ENCODE measurements at regions not wholly inside any gene's neighbourhood (a gene's known extent, or its start where the extent isn't known, plus 50 kb on each side); places are given as distances from the start of the nearest gene placed in this dataset.

DNA sequence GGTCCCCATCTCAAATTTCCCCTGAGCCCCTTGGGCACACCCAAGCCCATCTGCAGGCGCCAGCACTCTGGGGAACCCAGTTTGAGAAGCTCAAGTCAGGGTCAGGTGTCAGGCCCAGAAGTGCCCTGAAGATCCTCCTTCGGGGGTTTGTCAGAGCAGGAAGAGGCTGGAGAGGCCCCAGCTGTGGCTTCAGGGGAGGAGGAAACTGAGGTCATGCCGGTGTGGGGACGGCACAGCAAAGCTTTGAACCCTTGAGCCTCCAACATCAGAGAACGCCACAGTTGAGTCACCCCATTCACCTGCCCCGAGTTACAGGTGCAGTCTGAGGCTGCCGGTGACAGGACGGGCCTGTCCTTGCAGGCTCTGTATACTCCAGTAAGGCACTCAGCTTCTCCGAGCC is 140.2 kb upstream of the CIBAR2 start:
- Histone ChIP-seq H3K4me3 (no peak overlapping the region), H3K36me3 (no peaks in the 10 kb centered on the region), H3K4me1 (peaks cover 0 to 10% of the 10 kb centered on the region in 2 donors), H3K27me3 (no peaks in the 10 kb centered on the region), H3K27ac (no peak overlapping the region), H3K9me3 (no peaks in the 10 kb centered on the region)
- in situ Hi-C loops (cut with MboI; ENCODE audit: low sequenced_read_pairs in 4 of 4) = loop anchor here in 1 of 4 donors (25.0 kb wide), 1 partner anchor 460 kb away; no protein-coding TSS in a partner anchor
- TF ChIP-seq POLR2A (IDR thresholded peaks at IDR 0.05) = no peak
- TF ChIP-seq, protein P1, sequence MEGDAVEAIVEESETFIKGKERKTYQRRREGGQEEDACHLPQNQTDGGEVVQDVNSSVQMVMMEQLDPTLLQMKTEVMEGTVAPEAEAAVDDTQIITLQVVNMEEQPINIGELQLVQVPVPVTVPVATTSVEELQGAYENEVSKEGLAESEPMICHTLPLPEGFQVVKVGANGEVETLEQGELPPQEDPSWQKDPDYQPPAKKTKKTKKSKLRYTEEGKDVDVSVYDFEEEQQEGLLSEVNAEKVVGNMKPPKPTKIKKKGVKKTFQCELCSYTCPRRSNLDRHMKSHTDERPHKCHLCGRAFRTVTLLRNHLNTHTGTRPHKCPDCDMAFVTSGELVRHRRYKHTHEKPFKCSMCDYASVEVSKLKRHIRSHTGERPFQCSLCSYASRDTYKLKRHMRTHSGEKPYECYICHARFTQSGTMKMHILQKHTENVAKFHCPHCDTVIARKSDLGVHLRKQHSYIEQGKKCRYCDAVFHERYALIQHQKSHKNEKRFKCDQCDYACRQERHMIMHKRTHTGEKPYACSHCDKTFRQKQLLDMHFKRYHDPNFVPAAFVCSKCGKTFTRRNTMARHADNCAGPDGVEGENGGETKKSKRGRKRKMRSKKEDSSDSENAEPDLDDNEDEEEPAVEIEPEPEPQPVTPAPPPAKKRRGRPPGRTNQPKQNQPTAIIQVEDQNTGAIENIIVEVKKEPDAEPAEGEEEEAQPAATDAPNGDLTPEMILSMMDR (IDR thresholded peaks at IDR 0.05 in 4 of 5, conservative IDR thresholded peaks at IDR 0.05 in 1 of 5) = no peak
- ATAC-seq = no peak
- no peak for DNase-seq
- intact Hi-C loops (cut with DNase I; ENCODE audit: low total_unique reads) = no loop called here

DNA sequence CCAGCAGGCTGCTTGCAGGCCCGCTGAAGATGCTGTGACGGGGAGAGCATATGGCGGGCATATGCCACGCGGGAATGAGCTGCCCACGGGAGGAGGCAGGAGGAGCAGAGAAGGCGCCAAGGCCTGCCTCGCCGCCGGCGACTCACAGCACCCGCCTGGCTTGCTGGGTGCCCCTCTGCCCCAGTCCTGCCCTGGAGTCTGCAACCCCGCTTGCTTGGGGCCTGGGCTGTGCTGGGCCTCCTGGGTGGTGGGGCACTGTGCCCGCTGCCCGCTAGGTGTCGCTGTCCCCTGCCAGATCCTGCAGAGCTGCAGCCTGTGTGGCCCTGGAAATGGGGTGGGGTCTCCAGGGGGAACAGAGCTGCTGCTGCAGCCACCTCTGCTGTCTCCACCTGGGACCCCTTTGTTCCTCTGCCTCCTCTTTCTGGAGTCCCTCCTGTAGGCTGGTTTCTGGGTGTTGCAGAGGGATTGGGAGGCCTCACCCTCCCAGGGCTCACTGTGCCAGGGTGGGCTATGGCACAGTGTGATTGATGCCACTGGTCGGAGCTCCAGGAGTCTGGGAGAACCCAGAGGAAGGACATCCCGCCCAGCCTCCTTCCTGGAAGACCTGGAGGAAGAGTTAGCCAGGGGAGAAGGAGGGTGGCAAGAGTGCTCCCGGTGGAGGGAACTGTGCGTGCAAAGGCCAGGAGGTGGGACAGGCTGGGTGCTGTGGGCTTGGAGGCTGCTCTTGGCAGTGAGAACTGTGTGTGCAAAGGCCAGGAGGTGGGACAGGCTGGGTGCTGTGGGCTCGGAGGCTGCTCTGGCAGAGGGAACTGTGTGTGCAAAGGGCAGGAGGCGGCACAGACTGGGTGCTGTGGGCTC is 141.0 kb upstream of the CIBAR2 start:
- peak in 1 of 2 donors; percentile 24 for DNase-seq
- in situ Hi-C loops (cut with MboI; ENCODE audit: low sequenced_read_pairs in 4 of 4) = loop anchor here in 1 of 4 donors (25.0 kb wide), 1 partner anchor 459 kb away; no protein-coding TSS in a partner anchor
- intact Hi-C loops (cut with DNase I; ENCODE audit: low total_unique reads) = no loop called here

GRCh38 chr16:85254051-85254450 is 141.8 kb upstream of the CIBAR2 start:
- Histone ChIP-seq H3K4me3 (no peak overlapping the region), H3K9me3 (no peaks in the 10 kb centered on the region), H3K4me1 (peaks cover 0 to 8% of the 10 kb centered on the region in 2 donors), H3K27ac (no peak overlapping the region), H3K27me3 (no peaks in the 10 kb centered on the region), H3K36me3 (no peaks in the 10 kb centered on the region)
- in situ Hi-C loops (cut with MboI; ENCODE audit: low sequenced_read_pairs in 4 of 4) = loop anchor here in 1 of 4 donors (25.0 kb wide), 1 partner anchor 458 kb away; no protein-coding TSS in a partner anchor
- ATAC-seq (no peak), DNase-seq (no peak)
- intact Hi-C loops (cut with DNase I; ENCODE audit: low total_unique reads) = no loop called here
- TF ChIP-seq POLR2A (IDR thresholded peaks at IDR 0.05) = no peak
- TF ChIP-seq, protein P1 (IDR thresholded peaks at IDR 0.05 in 4 of 5, conservative IDR thresholded peaks at IDR 0.05 in 1 of 5) = no peak

More for the DNA sequence above, 141.0 kb upstream of the CIBAR2 start:
- Histone ChIP-seq H3K27ac (no peak overlapping the region), H3K36me3 (no peaks in the 10 kb centered on the region), H3K4me3 (no peak overlapping the region), H3K9me3 (no peaks in the 10 kb centered on the region), H3K27me3 (no peaks in the 10 kb centered on the region), H3K4me1 (peaks cover 0 to 10% of the 10 kb centered on the region in 2 donors)
- ATAC-seq = peak in 1 of 2 donors; percentile 48
- TF ChIP-seq, protein P1 (IDR thresholded peaks at IDR 0.05 in 4 of 5, conservative IDR thresholded peaks at IDR 0.05 in 1 of 5) = peak; percentile 66 to 90 (median 83)
- TF ChIP-seq POLR2A (IDR thresholded peaks at IDR 0.05) = no peak

DNA sequence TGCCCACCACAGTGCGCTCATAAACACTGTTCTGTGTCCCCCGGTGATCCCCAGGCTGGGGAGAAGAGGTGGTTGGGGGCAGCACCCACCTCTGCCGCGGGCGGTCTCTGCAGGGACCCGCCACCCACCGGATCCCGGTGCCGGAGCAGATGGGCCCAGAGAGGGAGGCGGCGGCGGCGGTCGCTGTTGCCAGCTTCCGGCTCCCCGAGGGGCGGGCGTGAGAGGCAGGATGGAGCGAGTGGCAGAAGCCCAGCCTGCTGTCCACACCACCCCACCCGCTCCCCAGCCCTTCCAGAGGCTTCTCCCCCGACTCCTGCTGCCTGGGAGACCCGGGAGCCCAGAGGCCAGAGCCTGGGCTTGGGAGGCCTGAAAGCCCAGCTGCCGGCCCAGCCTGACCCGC is 142.6 kb upstream of the CIBAR2 start:
- Histone ChIP-seq H3K9me3 (no peaks in the 10 kb centered on the region), H3K4me3 (no peak overlapping the region), H3K36me3 (no peaks in the 10 kb centered on the region), H3K27ac (no peak overlapping the region), H3K4me1 (no peaks in the 10 kb centered on the region), H3K27me3 (no peaks in the 10 kb centered on the region)
- intact Hi-C loops (cut with DNase I; ENCODE audit: low total_unique reads) = no loop called here
- no peak for DNase-seq
- ATAC-seq = no peak
- in situ Hi-C loops (cut with MboI; ENCODE audit: low sequenced_read_pairs in 4 of 4) = loop anchor here in 1 of 4 donors (25.0 kb wide), 1 partner anchor 457 kb away; no protein-coding TSS in a partner anchor
- TF ChIP-seq, protein P1 (IDR thresholded peaks at IDR 0.05 in 4 of 5, conservative IDR thresholded peaks at IDR 0.05 in 1 of 5) = no peak
- no peak for TF ChIP-seq POLR2A (IDR thresholded peaks at IDR 0.05)
